ENCODE measurements at regions not wholly inside any gene's neighbourhood (a gene's known extent, or its start where the extent isn't known, plus 50 kb on each side); places are given as distances from the start of the nearest gene placed in this dataset.

GRCh38 chr7:54964136-54964535 is 54.7 kb upstream of the EGFR start:
- DNase-seq: no peak

DNA sequence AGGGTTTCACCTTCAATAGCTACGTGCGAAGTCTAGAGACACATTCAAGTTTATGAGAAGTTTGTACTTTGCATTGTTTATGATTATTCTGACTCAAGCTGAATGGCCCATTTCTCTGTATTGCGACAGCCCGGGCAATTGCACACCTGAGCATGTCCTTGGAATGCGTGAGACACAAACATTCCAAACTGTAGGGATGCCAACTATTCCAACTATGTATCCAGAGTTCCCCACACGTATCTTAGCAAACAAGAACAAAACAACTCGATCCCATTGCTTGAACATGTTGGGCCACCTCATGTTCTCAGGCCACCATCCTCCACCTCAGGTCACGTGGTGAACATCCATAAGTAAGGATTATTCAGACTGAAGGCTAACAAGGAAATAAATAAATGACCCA is 51.4 kb upstream of the EGFR start:
- DNase-seq: no peak

DNA sequence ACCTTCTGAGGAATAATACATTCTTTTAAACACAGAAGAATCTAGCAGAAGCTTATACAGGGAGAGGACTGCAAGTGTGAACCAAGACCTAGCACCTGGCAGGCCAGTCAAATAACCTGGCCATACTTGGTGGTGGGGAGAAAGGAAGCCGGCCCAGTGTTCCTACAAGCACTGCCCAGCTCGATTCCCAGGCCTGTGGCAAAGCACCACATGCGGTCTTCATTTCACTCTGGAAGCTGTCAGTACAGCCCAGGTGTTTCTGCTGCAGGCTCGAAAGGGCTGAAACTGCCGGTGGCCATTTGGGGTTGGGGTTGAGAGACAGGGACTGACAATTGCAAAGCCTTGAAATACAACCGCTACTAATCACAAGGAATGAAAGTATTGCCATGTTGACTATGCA is 50.8 kb upstream of the EGFR start:
- no peak for DNase-seq
